ENCODE measurements at regions not wholly inside any gene's neighbourhood (a gene's known extent, or its start where the extent isn't known, plus 50 kb on each side); places are given as distances from the start of the nearest gene placed in this dataset.

- DNase-seq: no peak
- TF ChIP-seq CTCF (IDR thresholded peaks at IDR 0.05) (no peak), POLR2A (IDR thresholded peaks at IDR 0.05) (no peak)
- H3K4me1 ChIP-seq: no peaks in the 10 kb centered on the region
- no peak overlapping the region for H3K4me3 ChIP-seq
- no peaks in the 10 kb centered on the region for H3K36me3 ChIP-seq (ENCODE audit: low read depth, missing control alignments)
- WGBS, 2 donors: 88 to 91% methylated on average over 1 of the region's 1 CpG
- no peaks in the 10 kb centered on the region for H3K27me3 ChIP-seq
- no peaks in the 10 kb centered on the region for H3K9me3 ChIP-seq
- H3K27ac ChIP-seq: no peak overlapping the region
- intact Hi-C loops (cut with DNase I; ENCODE audit: low total_unique reads): no loop called here
Observed at GRCh38 chr7:45999541-45999940, 78.5 kb upstream of the IGFBP3 start.

- Histone ChIP-seq H3K27me3 (no peaks in the 10 kb centered on the region), H3K4me1 (no peaks in the 10 kb centered on the region), H3K27ac (no peak overlapping the region), H3K9me3 (no peaks in the 10 kb centered on the region), H3K36me3 (ENCODE audit: low read depth, missing control alignments) (no peaks in the 10 kb centered on the region), H3K4me3 (no peak overlapping the region)
- 84 to 93% methylated on average over 1 of the region's 1 CpG for WGBS, 2 donors
- TF ChIP-seq POLR2A (IDR thresholded peaks at IDR 0.05): no peak
- no peak for TF ChIP-seq CTCF (IDR thresholded peaks at IDR 0.05)
- DNase-seq: no peak
- intact Hi-C loops (cut with DNase I; ENCODE audit: low total_unique reads): no loop called here
Observed at GRCh38 chr7:45998506-45998905, 77.4 kb upstream of the IGFBP3 start.

- Histone ChIP-seq H3K36me3 (ENCODE audit: low read depth, missing control alignments) (no peaks in the 10 kb centered on the region), H3K9me3 (no peaks in the 10 kb centered on the region), H3K27ac (no peak overlapping the region), H3K4me3 (no peak overlapping the region), H3K4me1 (no peaks in the 10 kb centered on the region), H3K27me3 (no peaks in the 10 kb centered on the region)
- TF ChIP-seq CTCF (IDR thresholded peaks at IDR 0.05) (no peak), POLR2A (IDR thresholded peaks at IDR 0.05) (no peak)
- DNase-seq: no peak
- intact Hi-C loops (cut with DNase I; ENCODE audit: low total_unique reads): no loop called here
Observed at GRCh38 chr7:45993621-45994020, 72.5 kb upstream of the IGFBP3 start.

GRCh38 chr7:45992826-45993225, 71.8 kb upstream of the IGFBP3 start:
- Histone ChIP-seq H3K27me3 (no peaks in the 10 kb centered on the region), H3K9me3 (no peaks in the 10 kb centered on the region), H3K4me1 (no peaks in the 10 kb centered on the region), H3K36me3 (ENCODE audit: low read depth, missing control alignments) (no peaks in the 10 kb centered on the region), H3K4me3 (no peak overlapping the region), H3K27ac (no peak overlapping the region)
- WGBS, 2 donors: 41 to 48% methylated on average over 4 of the region's 4 CpGs
- no peak for DNase-seq
- intact Hi-C loops (cut with DNase I; ENCODE audit: low total_unique reads): no loop called here
- TF ChIP-seq POLR2A (IDR thresholded peaks at IDR 0.05) (no peak), CTCF (IDR thresholded peaks at IDR 0.05) (no peak)

GRCh38 chr7:45990276-45990675, 69.2 kb upstream of the IGFBP3 start:
- Histone ChIP-seq H3K4me1 (no peaks in the 10 kb centered on the region), H3K4me3 (no peak overlapping the region), H3K9me3 (no peaks in the 10 kb centered on the region), H3K27me3 (no peaks in the 10 kb centered on the region), H3K36me3 (ENCODE audit: low read depth, missing control alignments) (no peaks in the 10 kb centered on the region), H3K27ac (no peak overlapping the region)
- DNase-seq: no peak
- no peak for TF ChIP-seq POLR2A (IDR thresholded peaks at IDR 0.05)
- no peak for TF ChIP-seq CTCF (IDR thresholded peaks at IDR 0.05)
- intact Hi-C loops (cut with DNase I; ENCODE audit: low total_unique reads): no loop called here
- WGBS, 2 donors: 80 to 82% methylated on average over 3 of the region's 3 CpGs
